Ovary (tissue), 3 donors: ENCODE measurements at regions not wholly inside any gene's neighbourhood (a gene's known extent, or its start where the extent isn't known, plus 50 kb on each side); places are given as distances from the start of the nearest gene placed in this dataset.

Source experiments
- CTCF ChIP-seq, 3 donors: fragments of 450-650 bp in 2 of 3; fragments of 200-600 bp in 1 of 3; IDR thresholded peaks; one replicate each; pipeline versions ENCODE4 v1.5.1 to v1.8.0; 2016 to 2022; ENCODE audit warnings: antibody characterized with exemption in 3 of 3, mild to moderate bottlenecking in 1 of 3
- EP300 ChIP-seq: sonication (generic); formaldehyde crosslinking; IDR thresholded peaks from one replicate; pipeline ENCODE4 v1.6.1; 2017; ENCODE audit warnings: antibody characterized with exemption
- POLR2A ChIP-seq: fragments of 450-650 bp; IDR thresholded peaks from one replicate; pipeline ENCODE4 v1.6.1; 2017; ENCODE audit warnings: antibody characterized with exemption, mild to moderate bottlenecking, moderate library complexity
- donor health status: DM: no; HTN: no; CAD: no.

GRCh38 chr4:175091649-175092048 is 173.5 kb downstream of the ADAM29 start:
- no peak for TF ChIP-seq CTCF (IDR thresholded peaks at IDR 0.05)
- TF ChIP-seq EP300 = no peak
- TF ChIP-seq POLR2A = no peak
